ENCODE measurements at regions not wholly inside any gene's neighbourhood (a gene's known extent, or its start where the extent isn't known, plus 50 kb on each side); places are given as distances from the start of the nearest gene placed in this dataset.

- DNase-seq (ENCODE audit: low spot score): no peak
Observed at GRCh38 chr2:5751873-5752482, 59.8 kb downstream of the SOX11 start.

- no peak for DNase-seq (ENCODE audit: low spot score)
Observed at GRCh38 chr2:5756272-5756671, 64.1 kb downstream of the SOX11 start.

- no peak for DNase-seq (ENCODE audit: low spot score)
Observed at GRCh38 chr2:5758346-5758745, 66.2 kb downstream of the SOX11 start.

GRCh38 chr2:5759949-5760348 lies 67.8 kb downstream of the SOX11 start:
- DNase-seq (ENCODE audit: low spot score): no peak

- DNase-seq (ENCODE audit: low spot score): no peak
Observed at GRCh38 chr2:5763531-5763930, 71.3 kb downstream of the SOX11 start.

GRCh38 chr2:5764041-5764440 lies 71.9 kb downstream of the SOX11 start:
- DNase-seq (ENCODE audit: low spot score): no peak

GRCh38 chr2:5766056-5766455 lies 73.9 kb downstream of the SOX11 start:
- DNase-seq (ENCODE audit: low spot score): no peak

- no peak for DNase-seq (ENCODE audit: low spot score)
Observed at GRCh38 chr2:5766561-5766960, 74.4 kb downstream of the SOX11 start.

- no peak for DNase-seq (ENCODE audit: low spot score)
Observed at GRCh38 chr2:5777131-5777535, 84.9 kb downstream of the SOX11 start.

- DNase-seq (ENCODE audit: low spot score): no peak
Observed at GRCh38 chr2:5781679-5782078, 89.5 kb downstream of the SOX11 start.

GRCh38 chr2:5782103-5782502 lies 89.9 kb downstream of the SOX11 start:
- DNase-seq (ENCODE audit: low spot score): no peak

- no peak for DNase-seq (ENCODE audit: low spot score)
Observed at GRCh38 chr2:5788447-5788846, 96.3 kb downstream of the SOX11 start.

- DNase-seq (ENCODE audit: low spot score): no peak
Observed at GRCh38 chr2:5791371-5791770, 99.2 kb downstream of the SOX11 start.

- no peak for DNase-seq (ENCODE audit: low spot score)
Observed at GRCh38 chr2:5794012-5794411, 101.8 kb downstream of the SOX11 start.

- no peak for DNase-seq (ENCODE audit: low spot score)
Observed at GRCh38 chr2:5798084-5798483, 105.9 kb downstream of the SOX11 start.

GRCh38 chr2:5799348-5799747 lies 107.2 kb downstream of the SOX11 start:
- no peak for DNase-seq (ENCODE audit: low spot score)

GRCh38 chr2:5803547-5803946 lies 111.4 kb downstream of the SOX11 start:
- no peak for DNase-seq (ENCODE audit: low spot score)

GRCh38 chr2:5818961-5819600 lies 126.9 kb downstream of the SOX11 start:
- DNase-seq (ENCODE audit: low spot score): no peak

- no peak for DNase-seq (ENCODE audit: low spot score)
Observed at GRCh38 chr2:5824126-5824525, 131.9 kb downstream of the SOX11 start.

- no peak for DNase-seq (ENCODE audit: low spot score)
Observed at GRCh38 chr2:5825686-5826085, 133.5 kb downstream of the SOX11 start.

GRCh38 chr2:5826979-5827655 lies 134.9 kb downstream of the SOX11 start:
- DNase-seq (ENCODE audit: low spot score): no peak

- no peak for DNase-seq (ENCODE audit: low spot score)
Observed at GRCh38 chr2:5834501-5834900, 142.3 kb downstream of the SOX11 start.

- DNase-seq (ENCODE audit: low spot score): no peak
Observed at GRCh38 chr2:5839550-5839949, 147.4 kb downstream of the SOX11 start.

- no peak for DNase-seq (ENCODE audit: low spot score)
Observed at GRCh38 chr2:5841126-5841525, 148.9 kb downstream of the SOX11 start.
